ENCODE measurements at regions not wholly inside any gene's neighbourhood (a gene's known extent, or its start where the extent isn't known, plus 50 kb on each side); places are given as distances from the start of the nearest gene placed in this dataset.

GRCh38 chr3:64943866-64944265 is 256.1 kb upstream of the ADAMTS9 start:
- Histone ChIP-seq H2AFZ (no peak overlapping the region), H3K27ac (peak overlapping the region; percentile 21), H3K36me3 (ENCODE audit: control insufficient read depth, insufficient read depth, low read length) (no peaks in the 10 kb centered on the region), H3K79me2 (no peaks in the 10 kb centered on the region), H3K4me1 (no peaks in the 10 kb centered on the region), H3K4me2 (ENCODE audit: low read length) (no peak overlapping the region), H3K9me3 (ENCODE audit: control insufficient read depth, low read length) (no peaks in the 10 kb centered on the region), H3K4me3 (ENCODE audit: low read depth, low read length) (no peak overlapping the region), H3K9ac (no peak overlapping the region), H3K27me3 (ENCODE audit: control insufficient read depth, insufficient read depth, low read length) (no peaks in the 10 kb centered on the region)
- TF ChIP-seq, protein P1, sequence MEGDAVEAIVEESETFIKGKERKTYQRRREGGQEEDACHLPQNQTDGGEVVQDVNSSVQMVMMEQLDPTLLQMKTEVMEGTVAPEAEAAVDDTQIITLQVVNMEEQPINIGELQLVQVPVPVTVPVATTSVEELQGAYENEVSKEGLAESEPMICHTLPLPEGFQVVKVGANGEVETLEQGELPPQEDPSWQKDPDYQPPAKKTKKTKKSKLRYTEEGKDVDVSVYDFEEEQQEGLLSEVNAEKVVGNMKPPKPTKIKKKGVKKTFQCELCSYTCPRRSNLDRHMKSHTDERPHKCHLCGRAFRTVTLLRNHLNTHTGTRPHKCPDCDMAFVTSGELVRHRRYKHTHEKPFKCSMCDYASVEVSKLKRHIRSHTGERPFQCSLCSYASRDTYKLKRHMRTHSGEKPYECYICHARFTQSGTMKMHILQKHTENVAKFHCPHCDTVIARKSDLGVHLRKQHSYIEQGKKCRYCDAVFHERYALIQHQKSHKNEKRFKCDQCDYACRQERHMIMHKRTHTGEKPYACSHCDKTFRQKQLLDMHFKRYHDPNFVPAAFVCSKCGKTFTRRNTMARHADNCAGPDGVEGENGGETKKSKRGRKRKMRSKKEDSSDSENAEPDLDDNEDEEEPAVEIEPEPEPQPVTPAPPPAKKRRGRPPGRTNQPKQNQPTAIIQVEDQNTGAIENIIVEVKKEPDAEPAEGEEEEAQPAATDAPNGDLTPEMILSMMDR (IDR thresholded peaks at IDR 0.05) = no peak

GRCh38 chr3:64940596-64941348 is 253.0 kb upstream of the ADAMTS9 start:
- Histone ChIP-seq H3K9me3 (ENCODE audit: control insufficient read depth, low read length) (no peaks in the 10 kb centered on the region), H3K36me3 (ENCODE audit: control insufficient read depth, insufficient read depth, low read length) (no peaks in the 10 kb centered on the region), H3K27ac (no peak overlapping the region), H3K9ac (no peak overlapping the region), H3K4me2 (ENCODE audit: low read length) (no peak overlapping the region), H3K4me1 (no peaks in the 10 kb centered on the region), H3K4me3 (ENCODE audit: low read depth, low read length) (no peak overlapping the region), H2AFZ (no peak overlapping the region), H3K79me2 (no peaks in the 10 kb centered on the region), H3K27me3 (ENCODE audit: control insufficient read depth, insufficient read depth, low read length) (no peaks in the 10 kb centered on the region)
- TF ChIP-seq, protein P1 (IDR thresholded peaks at IDR 0.05) = no peak

GRCh38 chr3:64939747-64940450 is 252.1 kb upstream of the ADAMTS9 start:
- Histone ChIP-seq H3K9ac (no peak overlapping the region), H3K79me2 (no peaks in the 10 kb centered on the region), H3K9me3 (ENCODE audit: control insufficient read depth, low read length) (no peaks in the 10 kb centered on the region), H3K36me3 (ENCODE audit: control insufficient read depth, insufficient read depth, low read length) (no peaks in the 10 kb centered on the region), H3K4me3 (ENCODE audit: low read depth, low read length) (no peak overlapping the region), H3K27me3 (ENCODE audit: control insufficient read depth, insufficient read depth, low read length) (no peaks in the 10 kb centered on the region), H3K27ac (no peak overlapping the region), H3K4me1 (no peaks in the 10 kb centered on the region), H2AFZ (no peak overlapping the region), H3K4me2 (ENCODE audit: low read length) (no peak overlapping the region)
- TF ChIP-seq, protein P1 (IDR thresholded peaks at IDR 0.05) = no peak

DNA sequence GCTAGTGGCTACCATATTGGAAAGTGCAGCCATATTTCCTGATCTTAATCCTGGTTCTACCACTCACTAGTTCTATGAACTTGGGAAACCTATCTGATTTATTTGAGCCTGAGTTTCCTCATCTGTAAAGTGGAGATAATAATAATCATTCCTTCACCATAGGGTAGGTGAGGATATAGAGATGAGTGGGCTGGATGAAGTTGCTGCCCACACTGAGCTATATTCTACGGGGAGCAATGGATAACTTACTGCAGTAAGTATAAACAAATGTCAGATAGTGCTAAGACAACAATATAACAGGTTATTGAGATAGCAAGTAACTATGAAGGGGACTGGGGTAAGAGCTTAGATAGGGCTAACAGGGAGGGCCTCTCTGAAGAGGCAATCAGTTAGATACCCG is 251.5 kb upstream of the ADAMTS9 start:
- Histone ChIP-seq H3K9ac (no peak overlapping the region), H3K9me3 (ENCODE audit: control insufficient read depth, low read length) (no peaks in the 10 kb centered on the region), H3K4me2 (ENCODE audit: low read length) (no peak overlapping the region), H3K4me1 (no peaks in the 10 kb centered on the region), H3K4me3 (ENCODE audit: low read depth, low read length) (no peak overlapping the region), H3K27me3 (ENCODE audit: control insufficient read depth, insufficient read depth, low read length) (no peaks in the 10 kb centered on the region), H3K36me3 (ENCODE audit: control insufficient read depth, insufficient read depth, low read length) (no peaks in the 10 kb centered on the region), H3K27ac (no peak overlapping the region), H3K79me2 (no peaks in the 10 kb centered on the region), H2AFZ (no peak overlapping the region)
- TF ChIP-seq, protein P1 (IDR thresholded peaks at IDR 0.05) = no peak

Data from parathyroid adenoma (tissue), 2 donors.